K562 (cell line): ENCODE measurements at regions not wholly inside any gene's neighbourhood (a gene's known extent, or its start where the extent isn't known, plus 50 kb on each side); places are given as distances from the start of the nearest gene placed in this dataset.

Source experiments
- ATAC-seq: fragments of 200-7000 bp; cut with Tn5 transposase; 3 replicates; pipeline ENCODE4 v1.9.1; 2020; ENCODE audit warnings: moderate library complexity
- BruUV-seq: library from RNA; stranded (reverse); fragments of 400-500 nt; replicated peaks from 2 replicates; lab custom pipeline; 2021; lab: Mats Ljungman, UMichigan
- CTCF ChIA-PET: fragments of 300-600 bp; formaldehyde crosslinking; extraction: SDS; loops from one replicate; lab custom pipeline; 2021; ENCODE audit warnings: low intra/inter-chr PET ratio; lab: Yijun Ruan, JAX
- POLR2A ChIA-PET: fragments of 300-600, 350-650 bp; sonication (Branson Sonifier 250); formaldehyde crosslinking; extraction: SDS; loops from one replicate; lab custom pipeline; 2021; ENCODE audit warnings: antibody characterized with exemption, inconsistent platforms; lab: Yijun Ruan, JAX
- DNase-seq, 4 experiments: peaks; one replicate each; pipeline versions ENCODE4 v3.0.0 to v3.0.0-alpha.2; 2011 to 2018; ENCODE audit warnings: low spot score in 3 of 4, mixed read lengths in 3 of 4; ENCODE audit errors: extremely low read depth in 1 of 4
- FAIRE-seq: peaks from 2 replicates; lab custom pipeline; 2011; peaks lifted over from hg19 to GRCh38; lab: Jason Lieb, UNC
- H2AFZ ChIP-seq: 2 replicates; pipeline ENCODE4 v1.6.0; 2011; ENCODE audit warnings: low read depth, low read length, control low read depth, inconsistent platforms
- H3K27ac ChIP-seq: fragments of 200-600 bp; 3 replicates; pipeline ENCODE4 v1.8.0; 2011; ENCODE audit warnings: low read depth, mild to moderate bottlenecking, control low read depth, inconsistent platforms, low read length, moderate library complexity, mixed read lengths; ENCODE audit errors: extremely low read depth
- H3K27me3 ChIP-seq, 2 experiments: fragments of 300-600 bp in 1 of 2; 2 replicates in 1 of 2; 3 replicates in 1 of 2; pipeline versions ENCODE4 v1.6.0 to v1.8.0; 2011; ENCODE audit warnings: inconsistent platforms in 2 of 2, low read length in 2 of 2, mild to moderate bottlenecking in 1 of 2, mixed read lengths in 1 of 2, moderate library complexity in 1 of 2; ENCODE audit not compliant: control insufficient read depth in 2 of 2, insufficient read depth in 2 of 2
- H3K36me3 ChIP-seq: fragments of 300-600 bp; 3 replicates; pipeline ENCODE4 v1.8.0; 2011; ENCODE audit warnings: mild to moderate bottlenecking, low read length, inconsistent platforms; ENCODE audit not compliant: control insufficient read depth, insufficient read depth
- H3K4me1 ChIP-seq, 2 experiments: fragments of 200-600 bp in 1 of 2; replicated peaks in 1 of 2; 2 replicates in 1 of 2; 3 replicates in 1 of 2; pipeline versions ENCODE4 v1.5.1 to v1.8.0; 2011; ENCODE audit warnings: inconsistent platforms in 2 of 2, low read length in 2 of 2, mild to moderate bottlenecking in 1 of 2, mixed read lengths in 1 of 2, moderate library complexity in 1 of 2; ENCODE audit not compliant: control insufficient read depth in 2 of 2, insufficient read depth in 2 of 2
- H3K4me2 ChIP-seq: 2 replicates; pipeline ENCODE4 v1.6.1; 2011; ENCODE audit warnings: low read length, control low read depth, inconsistent platforms, mixed read lengths; ENCODE audit not compliant: insufficient read depth
- H3K4me3 ChIP-seq: fragments of 200-600 bp; sonication (generic), shearing (Covaris generic); 2 replicates; pipeline ENCODE4 v1.5.1; 2016; ENCODE audit warnings: control low read depth, inconsistent platforms
- H3K79me2 ChIP-seq: fragments of 200-600 bp; 3 replicates; pipeline ENCODE4 v1.8.0; 2011; ENCODE audit warnings: low read length, inconsistent platforms; ENCODE audit not compliant: control insufficient read depth, insufficient read depth
- H3K9ac ChIP-seq, 2 experiments: 2 replicates each; pipeline versions ENCODE4 v1.6.0 to v1.6.1; 2011; ENCODE audit warnings: low read depth in 2 of 2, low read length in 2 of 2, control low read depth in 1 of 2, inconsistent platforms in 1 of 2, mild to moderate bottlenecking in 1 of 2, mixed read lengths in 1 of 2; ENCODE audit not compliant: insufficient read depth in 1 of 2
- H3K9me1 ChIP-seq: one replicate; pipeline ENCODE4 v1.6.0; 2011; ENCODE audit warnings: inconsistent platforms, mild to moderate bottlenecking, low read length, moderate library complexity; ENCODE audit not compliant: control insufficient read depth, insufficient read depth
- H3K9me3 ChIP-seq: replicated peaks from 2 replicates; pipeline ENCODE4 v1.5.1; 2011; ENCODE audit warnings: low read depth, low read length, inconsistent platforms; ENCODE audit not compliant: control insufficient read depth, insufficient read depth
- H4K20me1 ChIP-seq: replicated peaks from 2 replicates; pipeline ENCODE4 v1.6.1; 2011; ENCODE audit warnings: low read length, inconsistent platforms, mixed read lengths; ENCODE audit not compliant: control insufficient read depth, insufficient read depth
- ATF1 ChIP-seq, 2 experiments: fragments of 450-650 bp in 1 of 2; IDR thresholded peaks; 2 replicates each; pipeline ENCODE4 v1.6.1; 2016; ENCODE audit warnings: missing compliant biosample characterization in 1 of 2, missing genetic modification characterization in 1 of 2
- CREB3 ChIP-seq: fragments of 450-650 bp; conservative IDR thresholded peaks from 2 replicates; pipeline ENCODE4 v1.6.1; 2016; ENCODE audit warnings: missing genetic modification characterization, low read depth, mild to moderate bottlenecking, missing compliant biosample characterization, moderate library complexity
- HNRNPL ChIP-seq: fragments of 200-400 bp; formaldehyde crosslinking; IDR thresholded peaks from 2 replicates; pipeline ENCODE4 v1.6.1; 2017; ENCODE audit warnings: low read depth, mild to moderate bottlenecking, low read length
- LEF1 ChIP-seq: fragments of 450-650 bp; IDR thresholded peaks from 2 replicates; pipeline ENCODE4 v1.6.1; 2016; ENCODE audit warnings: mild to moderate bottlenecking
- MTF1 ChIP-seq: fragments of 250-450 bp; sonication (Bioruptor Pico); IDR thresholded peaks from 2 replicates; pipeline ENCODE4 v1.9.0; 2021; ENCODE audit warnings: moderate library complexity, mild to moderate bottlenecking, inconsistent platforms, borderline replicate concordance
- PKNOX1 ChIP-seq: fragments of 450-650 bp; IDR thresholded peaks from 2 replicates; pipeline ENCODE4 v1.6.1; 2016
- TGIF2 ChIP-seq: sonication (generic); formaldehyde crosslinking; IDR thresholded peaks from 2 replicates; pipeline ENCODE4 v1.8.1; 2022; ENCODE audit warnings: mild to moderate bottlenecking, missing genetic modification reagents, moderate library complexity
- WGBS: fragments of 100-300 bp; shearing (Covaris generic); methylation state at CpG from one replicate; pipeline ENCODE4 v1.1.6; 2016; ENCODE audit warnings: low coverage, mixed read lengths; ENCODE audit not compliant: insufficient coverage; ENCODE audit errors: missing lambda C conversion rate; 5-methylcytosine and 5-hydroxymethylcytosine counted together
- in situ Hi-C: fragments of 300-500 bp; cut with MboI; formaldehyde crosslinking; loops from 4 replicates; pipeline ENCODE4 v1.15.0; 2018; ENCODE audit warnings: inconsistent platforms, mixed read lengths
- intact Hi-C: fragments of 100-400 bp; cut with micrococcal nuclease; formaldehyde crosslinking; loops from 2 replicates; pipeline ENCODE4 v1.14.2; 2022
- TF ChIP-seq, protein P1 (sequence below): sonication (generic); formaldehyde crosslinking; IDR thresholded peaks from 2 replicates; pipeline ENCODE4 v1.8.0; 2023; ENCODE audit warnings: mild to moderate bottlenecking, missing genetic modification reagents
- TF ChIP-seq, protein P2 (sequence below), 3 experiments: fragments of 200-800 bp in 1 of 3; fragments of 250-450 bp in 1 of 3; fragments of 450-650 bp in 1 of 3; sonication (Bioruptor Pico) in 1 of 3; sonication (Bioruptor generic) in 1 of 3; formaldehyde crosslinking in 1 of 3; IDR thresholded peaks; 2 replicates each; pipeline versions ENCODE4 v1.6.1 to v1.8.0; 2016 to 2022; ENCODE audit warnings: mild to moderate bottlenecking in 2 of 3, missing genetic modification characterization in 2 of 3, missing compliant biosample characterization in 1 of 3, moderate library complexity in 1 of 3

GRCh38 chrX:76987381-76987780 is 459.8 kb upstream of the FGF16 start:
- in situ Hi-C loops, result no loop called here

More at GRCh38 chrX:76987381-76987780, 459.8 kb upstream of the FGF16 start:
- H3K9ac ChIP-seq, result no peak overlapping the region
- no peak overlapping the region for H3K4me2 ChIP-seq
- no peak overlapping the region for H3K27ac ChIP-seq
- H2AFZ ChIP-seq, result no peak overlapping the region
- H4K20me1 ChIP-seq, result no peaks in the 10 kb centered on the region
- TF ChIP-seq MTF1 (CRISPR knock-in tag), result no peak
- TF ChIP-seq, protein P1, sequence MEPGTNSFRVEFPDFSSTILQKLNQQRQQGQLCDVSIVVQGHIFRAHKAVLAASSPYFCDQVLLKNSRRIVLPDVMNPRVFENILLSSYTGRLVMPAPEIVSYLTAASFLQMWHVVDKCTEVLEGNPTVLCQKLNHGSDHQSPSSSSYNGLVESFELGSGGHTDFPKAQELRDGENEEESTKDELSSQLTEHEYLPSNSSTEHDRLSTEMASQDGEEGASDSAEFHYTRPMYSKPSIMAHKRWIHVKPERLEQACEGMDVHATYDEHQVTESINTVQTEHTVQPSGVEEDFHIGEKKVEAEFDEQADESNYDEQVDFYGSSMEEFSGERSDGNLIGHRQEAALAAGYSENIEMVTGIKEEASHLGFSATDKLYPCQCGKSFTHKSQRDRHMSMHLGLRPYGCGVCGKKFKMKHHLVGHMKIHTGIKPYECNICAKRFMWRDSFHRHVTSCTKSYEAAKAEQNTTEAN (CRISPR knock-in tag), result no peak
- TF ChIP-seq TGIF2 (CRISPR knock-in tag), result no peak
- TF ChIP-seq LEF1, result no peak
- TF ChIP-seq, protein P2, sequence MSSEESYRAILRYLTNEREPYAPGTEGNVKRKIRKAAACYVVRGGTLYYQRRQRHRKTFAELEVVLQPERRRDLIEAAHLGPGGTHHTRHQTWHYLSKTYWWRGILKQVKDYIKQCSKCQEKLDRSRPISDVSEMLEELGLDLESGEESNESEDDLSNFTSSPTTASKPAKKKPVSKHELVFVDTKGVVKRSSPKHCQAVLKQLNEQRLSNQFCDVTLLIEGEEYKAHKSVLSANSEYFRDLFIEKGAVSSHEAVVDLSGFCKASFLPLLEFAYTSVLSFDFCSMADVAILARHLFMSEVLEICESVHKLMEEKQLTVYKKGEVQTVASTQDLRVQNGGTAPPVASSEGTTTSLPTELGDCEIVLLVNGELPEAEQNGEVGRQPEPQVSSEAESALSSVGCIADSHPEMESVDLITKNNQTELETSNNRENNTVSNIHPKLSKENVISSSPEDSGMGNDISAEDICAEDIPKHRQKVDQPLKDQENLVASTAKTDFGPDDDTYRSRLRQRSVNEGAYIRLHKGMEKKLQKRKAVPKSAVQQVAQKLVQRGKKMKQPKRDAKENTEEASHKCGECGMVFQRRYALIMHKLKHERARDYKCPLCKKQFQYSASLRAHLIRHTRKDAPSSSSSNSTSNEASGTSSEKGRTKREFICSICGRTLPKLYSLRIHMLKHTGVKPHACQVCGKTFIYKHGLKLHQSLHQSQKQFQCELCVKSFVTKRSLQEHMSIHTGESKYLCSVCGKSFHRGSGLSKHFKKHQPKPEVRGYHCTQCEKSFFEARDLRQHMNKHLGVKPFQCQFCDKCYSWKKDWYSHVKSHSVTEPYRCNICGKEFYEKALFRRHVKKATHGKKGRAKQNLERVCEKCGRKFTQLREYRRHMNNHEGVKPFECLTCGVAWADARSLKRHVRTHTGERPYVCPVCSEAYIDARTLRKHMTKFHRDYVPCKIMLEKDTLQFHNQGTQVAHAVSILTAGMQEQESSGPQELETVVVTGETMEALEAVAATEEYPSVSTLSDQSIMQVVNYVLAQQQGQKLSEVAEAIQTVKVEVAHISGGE (CRISPR knock-in tag; IDR thresholded peaks at IDR 0.05), result no peak
- TF ChIP-seq PKNOX1, result no peak
- TF ChIP-seq CREB3 (tag), result no peak
- no peak for TF ChIP-seq ATF1 (CRISPR knock-in tag; IDR thresholded peaks at IDR 0.05)
- TF ChIP-seq ATF1 (tag; IDR thresholded peaks at IDR 0.05), result no peak
- no peak for TF ChIP-seq HNRNPL
- 0% methylated on average over 3 of the region's 4 CpGs for WGBS
- no peak for DNase-seq
- ChIA-PET POLR2A (no interaction called here), CTCF (no interaction called here)
- no peak for FAIRE-seq
- no peaks in the 10 kb centered on the region for H3K9me1 ChIP-seq
- H3K36me3 ChIP-seq, result no peaks in the 10 kb centered on the region
- no peaks in the 10 kb centered on the region for H3K79me2 ChIP-seq
- no peak for ATAC-seq
- no peak overlapping the region for H3K4me3 ChIP-seq
- H3K27me3 ChIP-seq, result no peaks in the 10 kb centered on the region
- intact Hi-C loops, result no loop called here
- no TSS peak for BruUV-seq
- no peaks in the 10 kb centered on the region for H3K9me3 ChIP-seq
- H3K4me1 ChIP-seq, result no peaks in the 10 kb centered on the region
